Frontal cortex (tissue), 3 donors: ENCODE measurements at regions not wholly inside any gene's neighbourhood (a gene's known extent, or its start where the extent isn't known, plus 50 kb on each side); places are given as distances from the start of the nearest gene placed in this dataset.
"Not testable (repeated sequence)": the region's sequence is repeated elsewhere in the genome, so short reads cannot be mapped to it uniquely, and the experiment has no call there.

Experiments
- DNase-seq, 2 donors: peaks; one replicate each; pipeline ENCODE4 v3.0.0; 2012; ENCODE audit warnings: low spot score in 2 of 2
- FAIRE-seq: peaks from 2 replicates; lab custom pipeline; 2012; peaks lifted over from hg19 to GRCh38; lab: Jason Lieb, UNC
- donor health status: control.
- donor health status: control.
- donor health status: control.

DNA sequence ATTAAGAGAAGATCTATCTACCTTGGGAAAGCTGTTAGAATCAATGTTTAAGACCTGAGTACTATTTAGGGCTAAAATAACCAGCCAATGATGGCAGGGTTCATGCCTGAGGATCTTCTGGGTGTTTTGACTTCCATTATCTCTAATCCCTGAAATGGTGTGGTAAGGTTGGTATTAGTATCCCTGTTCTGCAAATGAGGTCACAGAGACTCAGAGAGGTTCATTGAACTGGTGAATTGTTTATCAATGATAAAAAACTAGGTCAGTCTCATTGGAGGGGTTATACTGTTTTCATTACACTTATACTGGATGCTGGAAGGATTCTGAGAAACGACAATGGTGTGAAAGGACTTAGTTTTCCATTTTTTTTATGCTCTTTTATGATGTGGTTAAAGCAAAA, 264.8 kb downstream of the KLF5 start:
- no peak for FAIRE-seq
- no peak for DNase-seq

DNA sequence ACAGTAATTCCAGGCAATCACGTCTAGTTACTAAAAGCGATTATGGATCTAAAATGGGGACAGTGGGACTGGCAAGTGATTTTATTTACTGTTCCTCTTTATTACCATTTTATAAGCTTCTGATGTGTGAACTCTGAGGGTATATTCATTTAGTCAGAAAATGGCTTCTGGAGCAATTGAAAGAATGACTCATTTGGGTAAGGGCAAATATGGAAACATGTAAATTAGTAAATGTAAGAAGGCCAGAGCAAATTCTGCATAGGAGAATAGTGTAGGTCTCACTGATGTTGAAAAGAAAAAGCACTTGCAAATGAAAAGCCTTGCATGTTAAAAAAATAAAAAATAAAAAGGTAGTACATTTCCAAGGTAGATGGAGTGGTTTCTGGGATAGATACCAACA, 262.2 kb downstream of the KLF5 start:
- DNase-seq (no peak), FAIRE-seq (no peak)

- DNase-seq (no peak), FAIRE-seq (no peak)
These were observed 258.3 kb downstream of the KLF5 start for GRCh38 chr13:73317140-73317539.

DNA sequence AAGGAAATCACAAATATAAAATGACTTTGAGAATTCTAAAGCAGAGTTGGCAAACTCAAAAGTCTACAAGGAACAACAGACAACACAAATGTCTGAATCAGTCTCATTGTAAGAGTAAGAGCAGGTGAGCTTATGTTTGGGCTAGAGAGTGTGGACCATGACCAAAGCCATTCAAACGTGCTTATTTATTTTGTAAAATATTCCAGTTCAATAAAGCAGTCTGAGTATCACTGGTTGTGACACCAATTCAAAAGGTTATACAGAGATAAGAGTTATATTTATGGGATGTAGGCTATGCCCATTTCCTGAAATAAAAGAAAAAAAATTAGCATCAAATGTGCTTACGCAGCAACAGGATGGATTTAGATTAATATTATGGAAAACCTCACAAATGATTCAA, 251.6 kb downstream of the KLF5 start:
- FAIRE-seq (no peak), DNase-seq (no peak)

GRCh38 chr13:73307481-73307880, 248.7 kb downstream of the KLF5 start:
- no peak for FAIRE-seq

GRCh38 chr13:73306688-73307087, 247.9 kb downstream of the KLF5 start:
- no peak for FAIRE-seq
- DNase-seq = no peak

More at GRCh38 chr13:73307481-73307880, 248.7 kb downstream of the KLF5 start:
- no peak for DNase-seq

GRCh38 chr13:73304442-73304841, 245.6 kb downstream of the KLF5 start:
- DNase-seq = no peak
- no peak for FAIRE-seq

GRCh38 chr13:73303851-73304250, 245.0 kb downstream of the KLF5 start:
- DNase-seq = no peak
- no peak for FAIRE-seq

- not testable (repeated sequence) for DNase-seq, FAIRE-seq
These were observed 242.8 kb downstream of the KLF5 start for GRCh38 chr13:73301622-73302021.

DNA sequence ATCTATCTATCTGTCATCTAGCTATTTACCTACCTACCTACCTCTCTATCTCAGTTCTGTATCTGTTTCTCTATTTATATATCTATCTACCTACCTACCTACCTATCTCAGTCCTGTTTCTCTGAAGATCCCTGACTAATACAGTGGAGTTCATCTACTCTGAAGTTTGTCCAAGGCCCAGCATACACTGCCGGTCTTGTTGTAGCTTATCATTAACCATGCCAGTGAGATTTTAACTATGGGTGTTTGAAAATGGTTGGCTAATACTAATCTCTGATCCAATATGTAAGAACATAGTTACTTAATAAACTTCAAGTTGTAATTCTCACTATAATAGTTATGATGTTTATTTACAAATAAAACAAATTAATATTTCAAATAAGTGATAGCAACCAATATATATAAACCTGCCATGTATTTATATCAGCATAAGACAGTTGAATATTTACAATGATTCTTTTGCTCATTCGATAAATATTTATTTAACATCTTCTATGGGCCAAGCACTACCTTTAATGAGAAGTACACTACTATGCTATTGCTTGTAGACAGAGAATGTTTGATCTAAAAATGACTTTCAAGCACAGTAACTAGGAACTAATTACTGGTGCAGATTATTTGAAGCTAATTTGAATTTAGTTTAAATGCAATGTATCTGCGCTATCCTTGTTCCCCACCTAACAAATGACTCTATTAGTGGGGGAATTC, 242.1 kb downstream of the KLF5 start:
- FAIRE-seq (peak; percentile 10), DNase-seq (no peak)

- DNase-seq (no peak), FAIRE-seq (no peak)
These were observed 241.0 kb downstream of the KLF5 start for GRCh38 chr13:73299787-73300186.

- FAIRE-seq (no peak), DNase-seq (no peak)
These were observed 235.2 kb downstream of the KLF5 start for GRCh38 chr13:73293913-73294523.

DNA sequence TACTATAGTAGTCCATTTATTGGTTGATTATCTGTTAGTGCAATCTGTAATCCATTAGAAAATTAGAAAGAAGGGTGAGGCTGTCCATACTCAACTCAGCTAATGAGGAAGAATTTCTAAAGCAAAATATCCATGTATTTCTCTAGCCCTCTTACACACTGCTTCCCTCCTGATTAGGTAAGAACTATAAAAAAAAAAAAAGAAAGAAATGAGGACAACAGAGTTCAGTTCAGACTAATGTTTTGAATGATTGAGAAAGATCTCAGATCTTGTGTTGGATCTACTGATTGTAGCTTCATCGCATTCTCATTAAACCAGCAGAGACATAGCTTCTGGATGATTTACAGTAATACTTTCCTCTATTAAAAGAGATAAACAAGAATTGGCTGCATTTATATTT, 233.3 kb downstream of the KLF5 start:
- no peak for FAIRE-seq
- no peak for DNase-seq

GRCh38 chr13:73290844-73291243, 232.0 kb downstream of the KLF5 start:
- DNase-seq (no peak), FAIRE-seq (no peak)

DNA sequence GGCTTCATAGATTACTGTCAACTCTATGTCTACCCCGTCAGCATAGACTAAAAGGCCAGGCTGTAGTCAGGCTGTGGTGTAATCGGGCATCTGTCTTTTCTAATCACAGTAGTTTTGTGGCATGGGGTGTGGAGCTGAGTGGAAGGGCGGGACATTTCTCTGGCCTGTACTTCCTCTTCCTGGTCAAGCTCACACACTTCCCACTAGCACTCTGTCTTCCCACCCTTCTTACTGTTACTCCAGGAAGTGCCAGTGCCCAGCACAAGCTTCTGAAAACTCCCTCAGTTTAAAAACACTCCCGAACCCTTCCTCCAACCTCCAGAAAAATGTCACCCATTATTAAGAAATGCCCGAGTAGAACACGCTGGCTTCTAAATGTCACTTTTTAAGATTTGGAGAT, 229.8 kb downstream of the KLF5 start:
- FAIRE-seq = no peak
- no peak for DNase-seq

GRCh38 chr13:73287831-73288230, 229.0 kb downstream of the KLF5 start:
- DNase-seq = no peak
- no peak for FAIRE-seq

GRCh38 chr13:73286942-73287620, 228.3 kb downstream of the KLF5 start:
- FAIRE-seq = no peak

GRCh38 chr13:73286177-73286576, 227.4 kb downstream of the KLF5 start:
- FAIRE-seq (no peak), DNase-seq (no peak)

More at GRCh38 chr13:73286942-73287620, 228.3 kb downstream of the KLF5 start:
- DNase-seq = no peak

GRCh38 chr13:73284081-73284874, 225.5 kb downstream of the KLF5 start:
- DNase-seq = no peak
- FAIRE-seq = no peak

- DNase-seq = no peak
- FAIRE-seq = no peak
These were observed 224.8 kb downstream of the KLF5 start for GRCh38 chr13:73283636-73284035.
